ENCODE measurements at regions not wholly inside any gene's neighbourhood (a gene's known extent, or its start where the extent isn't known, plus 50 kb on each side); places are given as distances from the start of the nearest gene placed in this dataset.

DNA sequence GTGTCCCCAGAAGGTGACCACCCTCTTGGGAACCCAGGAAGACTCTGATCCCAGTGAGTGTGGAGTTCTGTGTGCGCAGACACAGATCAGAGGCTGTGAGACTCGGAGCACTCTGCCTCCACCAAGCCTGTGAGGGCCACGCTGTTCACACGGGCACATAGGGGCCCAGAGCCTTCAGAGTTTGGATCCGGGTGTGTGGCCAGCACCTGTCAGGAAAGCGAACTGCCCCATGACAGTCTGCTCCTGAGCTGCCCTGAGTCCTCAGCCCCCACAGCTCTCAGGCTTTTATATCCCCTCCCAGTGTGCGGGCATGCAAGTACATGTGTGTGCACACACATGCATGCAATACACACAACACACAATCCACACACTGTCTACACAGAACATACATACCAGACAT lies 161.8 kb upstream of the IRX2 start:
- no peaks in the 10 kb centered on the region for H3K79me2 ChIP-seq (replicated peaks; ENCODE audit: insufficient read depth)
- peaks cover 30% of the 10 kb centered on the region for H3K27me3 ChIP-seq (ENCODE audit: insufficient read depth)
- no peaks in the 10 kb centered on the region for H3K9me2 ChIP-seq (ENCODE audit: insufficient read depth)
- H4K20me1 ChIP-seq (replicated peaks; ENCODE audit: insufficient read depth) = no peaks in the 10 kb centered on the region
- peaks cover 3% of the 10 kb centered on the region for H3F3A ChIP-seq (replicated peaks; ENCODE audit: low read depth)
- no peak overlapping the region for H3K27ac Mint-ChIP-seq
- H2AFZ ChIP-seq = no peak overlapping the region
- H3K36me3 Mint-ChIP-seq (ENCODE audit: low read depth) = no peaks in the 10 kb centered on the region; the same call in 2 of the 3 replicates
- no peak for DNase-seq (ENCODE audit: low spot score)
- no peak overlapping the region for H3K27ac ChIP-seq (ENCODE audit: low read depth)
- no peaks in the 10 kb centered on the region for H3K36me3 ChIP-seq (ENCODE audit: insufficient read depth)
- TF ChIP-seq EZH2 (IDR thresholded peaks at IDR 0.05; ENCODE audit: low read depth, unreplicated experiment) (no peak), ZNF114 (CRISPR knock-in tag; IDR thresholded peaks at IDR 0.05) (no peak), CREB1 (CRISPR knock-in tag; IDR thresholded peaks at IDR 0.05; ENCODE audit: low read depth) (no peak), ZNF331 (CRISPR knock-in tag; IDR thresholded peaks at IDR 0.05; ENCODE audit: low read depth) (no peak), STAT1 (IDR thresholded peaks at IDR 0.05; ENCODE audit: unreplicated experiment) (no peak), POLR2AphosphoS5 (IDR thresholded peaks at IDR 0.05; ENCODE audit: low read depth) (no peak), NANOG (IDR thresholded peaks at IDR 0.05; ENCODE audit: borderline replicate concordance) (no peak), JUNB (IDR thresholded peaks at IDR 0.05; ENCODE audit: unreplicated experiment) (no peak), EZH2phosphoT487 (IDR thresholded peaks at IDR 0.05; ENCODE audit: unreplicated experiment) (no peak)
- TF ChIP-seq, protein P1, sequence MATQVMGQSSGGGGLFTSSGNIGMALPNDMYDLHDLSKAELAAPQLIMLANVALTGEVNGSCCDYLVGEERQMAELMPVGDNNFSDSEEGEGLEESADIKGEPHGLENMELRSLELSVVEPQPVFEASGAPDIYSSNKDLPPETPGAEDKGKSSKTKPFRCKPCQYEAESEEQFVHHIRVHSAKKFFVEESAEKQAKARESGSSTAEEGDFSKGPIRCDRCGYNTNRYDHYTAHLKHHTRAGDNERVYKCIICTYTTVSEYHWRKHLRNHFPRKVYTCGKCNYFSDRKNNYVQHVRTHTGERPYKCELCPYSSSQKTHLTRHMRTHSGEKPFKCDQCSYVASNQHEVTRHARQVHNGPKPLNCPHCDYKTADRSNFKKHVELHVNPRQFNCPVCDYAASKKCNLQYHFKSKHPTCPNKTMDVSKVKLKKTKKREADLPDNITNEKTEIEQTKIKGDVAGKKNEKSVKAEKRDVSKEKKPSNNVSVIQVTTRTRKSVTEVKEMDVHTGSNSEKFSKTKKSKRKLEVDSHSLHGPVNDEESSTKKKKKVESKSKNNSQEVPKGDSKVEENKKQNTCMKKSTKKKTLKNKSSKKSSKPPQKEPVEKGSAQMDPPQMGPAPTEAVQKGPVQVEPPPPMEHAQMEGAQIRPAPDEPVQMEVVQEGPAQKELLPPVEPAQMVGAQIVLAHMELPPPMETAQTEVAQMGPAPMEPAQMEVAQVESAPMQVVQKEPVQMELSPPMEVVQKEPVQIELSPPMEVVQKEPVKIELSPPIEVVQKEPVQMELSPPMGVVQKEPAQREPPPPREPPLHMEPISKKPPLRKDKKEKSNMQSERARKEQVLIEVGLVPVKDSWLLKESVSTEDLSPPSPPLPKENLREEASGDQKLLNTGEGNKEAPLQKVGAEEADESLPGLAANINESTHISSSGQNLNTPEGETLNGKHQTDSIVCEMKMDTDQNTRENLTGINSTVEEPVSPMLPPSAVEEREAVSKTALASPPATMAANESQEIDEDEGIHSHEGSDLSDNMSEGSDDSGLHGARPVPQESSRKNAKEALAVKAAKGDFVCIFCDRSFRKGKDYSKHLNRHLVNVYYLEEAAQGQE (IDR thresholded peaks at IDR 0.05; ENCODE audit: unreplicated experiment) = no peak
- TF ChIP-seq, protein P2, sequence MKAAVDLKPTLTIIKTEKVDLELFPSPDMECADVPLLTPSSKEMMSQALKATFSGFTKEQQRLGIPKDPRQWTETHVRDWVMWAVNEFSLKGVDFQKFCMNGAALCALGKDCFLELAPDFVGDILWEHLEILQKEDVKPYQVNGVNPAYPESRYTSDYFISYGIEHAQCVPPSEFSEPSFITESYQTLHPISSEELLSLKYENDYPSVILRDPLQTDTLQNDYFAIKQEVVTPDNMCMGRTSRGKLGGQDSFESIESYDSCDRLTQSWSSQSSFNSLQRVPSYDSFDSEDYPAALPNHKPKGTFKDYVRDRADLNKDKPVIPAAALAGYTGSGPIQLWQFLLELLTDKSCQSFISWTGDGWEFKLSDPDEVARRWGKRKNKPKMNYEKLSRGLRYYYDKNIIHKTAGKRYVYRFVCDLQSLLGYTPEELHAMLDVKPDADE (IDR thresholded peaks at IDR 0.05) = no peak
- TF ChIP-seq, protein P3, sequence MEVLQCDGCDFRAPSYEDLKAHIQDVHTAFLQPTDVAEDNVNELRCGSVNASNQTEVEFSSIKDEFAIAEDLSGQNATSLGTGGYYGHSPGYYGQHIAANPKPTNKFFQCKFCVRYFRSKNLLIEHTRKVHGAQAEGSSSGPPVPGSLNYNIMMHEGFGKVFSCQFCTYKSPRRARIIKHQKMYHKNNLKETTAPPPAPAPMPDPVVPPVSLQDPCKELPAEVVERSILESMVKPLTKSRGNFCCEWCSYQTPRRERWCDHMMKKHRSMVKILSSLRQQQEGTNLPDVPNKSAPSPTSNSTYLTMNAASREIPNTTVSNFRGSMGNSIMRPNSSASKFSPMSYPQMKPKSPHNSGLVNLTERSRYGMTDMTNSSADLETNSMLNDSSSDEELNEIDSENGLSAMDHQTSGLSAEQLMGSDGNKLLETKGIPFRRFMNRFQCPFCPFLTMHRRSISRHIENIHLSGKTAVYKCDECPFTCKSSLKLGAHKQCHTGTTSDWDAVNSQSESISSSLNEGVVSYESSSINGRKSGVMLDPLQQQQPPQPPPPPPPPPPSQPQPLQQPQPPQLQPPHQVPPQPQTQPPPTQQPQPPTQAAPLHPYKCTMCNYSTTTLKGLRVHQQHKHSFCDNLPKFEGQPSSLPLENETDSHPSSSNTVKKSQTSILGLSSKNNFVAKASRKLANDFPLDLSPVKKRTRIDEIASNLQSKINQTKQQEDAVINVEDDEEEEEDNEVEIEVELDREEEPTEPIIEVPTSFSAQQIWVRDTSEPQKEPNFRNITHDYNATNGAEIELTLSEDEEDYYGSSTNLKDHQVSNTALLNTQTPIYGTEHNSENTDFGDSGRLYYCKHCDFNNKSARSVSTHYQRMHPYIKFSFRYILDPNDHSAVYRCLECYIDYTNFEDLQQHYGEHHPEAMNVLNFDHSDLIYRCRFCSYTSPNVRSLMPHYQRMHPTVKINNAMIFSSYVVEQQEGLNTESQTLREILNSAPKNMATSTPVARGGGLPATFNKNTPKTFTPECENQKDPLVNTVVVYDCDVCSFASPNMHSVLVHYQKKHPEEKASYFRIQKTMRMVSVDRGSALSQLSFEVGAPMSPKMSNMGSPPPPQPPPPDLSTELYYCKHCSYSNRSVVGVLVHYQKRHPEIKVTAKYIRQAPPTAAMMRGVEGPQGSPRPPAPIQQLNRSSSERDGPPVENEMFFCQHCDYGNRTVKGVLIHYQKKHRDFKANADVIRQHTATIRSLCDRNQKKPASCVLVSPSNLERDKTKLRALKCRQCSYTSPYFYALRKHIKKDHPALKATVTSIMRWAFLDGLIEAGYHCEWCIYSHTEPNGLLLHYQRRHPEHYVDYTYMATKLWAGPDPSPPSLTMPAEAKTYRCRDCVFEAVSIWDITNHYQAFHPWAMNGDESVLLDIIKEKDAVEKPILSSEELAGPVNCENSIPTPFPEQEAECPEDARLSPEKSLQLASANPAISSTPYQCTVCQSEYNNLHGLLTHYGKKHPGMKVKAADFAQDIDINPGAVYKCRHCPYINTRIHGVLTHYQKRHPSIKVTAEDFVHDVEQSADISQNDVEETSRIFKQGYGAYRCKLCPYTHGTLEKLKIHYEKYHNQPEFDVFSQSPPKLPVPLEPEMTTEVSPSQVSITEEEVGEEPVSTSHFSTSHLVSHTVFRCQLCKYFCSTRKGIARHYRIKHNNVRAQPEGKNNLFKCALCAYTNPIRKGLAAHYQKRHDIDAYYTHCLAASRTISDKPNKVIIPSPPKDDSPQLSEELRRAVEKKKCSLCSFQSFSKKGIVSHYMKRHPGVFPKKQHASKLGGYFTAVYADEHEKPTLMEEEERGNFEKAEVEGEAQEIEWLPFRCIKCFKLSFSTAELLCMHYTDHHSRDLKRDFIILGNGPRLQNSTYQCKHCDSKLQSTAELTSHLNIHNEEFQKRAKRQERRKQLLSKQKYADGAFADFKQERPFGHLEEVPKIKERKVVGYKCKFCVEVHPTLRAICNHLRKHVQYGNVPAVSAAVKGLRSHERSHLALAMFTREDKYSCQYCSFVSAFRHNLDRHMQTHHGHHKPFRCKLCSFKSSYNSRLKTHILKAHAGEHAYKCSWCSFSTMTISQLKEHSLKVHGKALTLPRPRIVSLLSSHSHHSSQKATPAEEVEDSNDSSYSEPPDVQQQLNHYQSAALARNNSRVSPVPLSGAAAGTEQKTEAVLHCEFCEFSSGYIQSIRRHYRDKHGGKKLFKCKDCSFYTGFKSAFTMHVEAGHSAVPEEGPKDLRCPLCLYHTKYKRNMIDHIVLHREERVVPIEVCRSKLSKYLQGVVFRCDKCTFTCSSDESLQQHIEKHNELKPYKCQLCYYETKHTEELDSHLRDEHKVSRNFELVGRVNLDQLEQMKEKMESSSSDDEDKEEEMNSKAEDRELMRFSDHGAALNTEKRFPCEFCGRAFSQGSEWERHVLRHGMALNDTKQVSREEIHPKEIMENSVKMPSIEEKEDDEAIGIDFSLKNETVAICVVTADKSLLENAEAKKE (CRISPR knock-in tag; IDR thresholded peaks at IDR 0.05) = no peak
- TF ChIP-seq, protein P4, sequence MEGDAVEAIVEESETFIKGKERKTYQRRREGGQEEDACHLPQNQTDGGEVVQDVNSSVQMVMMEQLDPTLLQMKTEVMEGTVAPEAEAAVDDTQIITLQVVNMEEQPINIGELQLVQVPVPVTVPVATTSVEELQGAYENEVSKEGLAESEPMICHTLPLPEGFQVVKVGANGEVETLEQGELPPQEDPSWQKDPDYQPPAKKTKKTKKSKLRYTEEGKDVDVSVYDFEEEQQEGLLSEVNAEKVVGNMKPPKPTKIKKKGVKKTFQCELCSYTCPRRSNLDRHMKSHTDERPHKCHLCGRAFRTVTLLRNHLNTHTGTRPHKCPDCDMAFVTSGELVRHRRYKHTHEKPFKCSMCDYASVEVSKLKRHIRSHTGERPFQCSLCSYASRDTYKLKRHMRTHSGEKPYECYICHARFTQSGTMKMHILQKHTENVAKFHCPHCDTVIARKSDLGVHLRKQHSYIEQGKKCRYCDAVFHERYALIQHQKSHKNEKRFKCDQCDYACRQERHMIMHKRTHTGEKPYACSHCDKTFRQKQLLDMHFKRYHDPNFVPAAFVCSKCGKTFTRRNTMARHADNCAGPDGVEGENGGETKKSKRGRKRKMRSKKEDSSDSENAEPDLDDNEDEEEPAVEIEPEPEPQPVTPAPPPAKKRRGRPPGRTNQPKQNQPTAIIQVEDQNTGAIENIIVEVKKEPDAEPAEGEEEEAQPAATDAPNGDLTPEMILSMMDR (conservative IDR thresholded peaks at IDR 0.05; ENCODE audit: low read depth in 2 of 2) = no peak
- no peak overlapping the region for H3K4me2 ChIP-seq
- no peaks in the 10 kb centered on the region for H3K9me3 Mint-ChIP-seq
- H3K27me3 Mint-ChIP-seq (ENCODE audit: insufficient read depth, low read depth, poor library complexity) = peaks cover 22% of the 10 kb centered on the region
- no peak for ATAC-seq
- peaks cover 38% of the 10 kb centered on the region for H3K4me1 Mint-ChIP-seq
- peaks cover 28% of the 10 kb centered on the region for H3K4me1 ChIP-seq (ENCODE audit: insufficient read depth)
- H3K4me3 Mint-ChIP-seq = no peak overlapping the region
- H3K4me3 ChIP-seq = no peak overlapping the region
